ENCODE measurements at regions not wholly inside any gene's neighbourhood (a gene's known extent, or its start where the extent isn't known, plus 50 kb on each side); places are given as distances from the start of the nearest gene placed in this dataset.

DNA sequence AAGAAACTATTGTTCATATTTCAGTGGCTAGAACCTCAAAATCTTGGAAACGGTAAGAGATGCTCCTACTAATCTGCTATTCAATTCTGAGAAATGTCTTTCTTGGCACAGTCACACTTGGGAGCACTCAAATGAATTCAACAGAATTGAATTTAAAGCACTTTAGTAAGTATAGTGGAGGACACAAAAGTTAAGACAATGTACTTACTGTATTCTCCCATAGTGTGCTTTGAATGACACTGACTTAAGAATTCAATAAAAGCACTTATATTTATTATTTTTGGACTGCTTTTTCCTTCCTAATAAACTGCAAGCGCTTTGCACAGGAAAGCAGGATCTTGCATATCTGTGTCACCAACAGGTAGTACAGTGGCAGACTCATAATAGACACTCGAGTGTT is 156.1 kb upstream of the RIMS1 start:
- Histone ChIP-seq H4K20me1 (ENCODE audit: insufficient read depth, low read length) (no peaks in the 10 kb centered on the region), H3K27me3 (replicated peaks; ENCODE audit: insufficient read depth, low read length) (no peaks in the 10 kb centered on the region), H3K4me2 (ENCODE audit: low read depth, low read length) (no peak overlapping the region), H3K9me3 (replicated peaks; ENCODE audit: insufficient read depth, low read length) (no peaks in the 10 kb centered on the region), H3F3A (ENCODE audit: insufficient read depth, low read length) (no peaks in the 10 kb centered on the region), H3K9ac (ENCODE audit: low read length) (no peak overlapping the region), H3K27ac (ENCODE audit: low read length) (no peak overlapping the region), H3K79me2 (ENCODE audit: low read length) (no peaks in the 10 kb centered on the region), H3K4me3 (ENCODE audit: low read length) (no peak overlapping the region), H3K36me3 (replicated peaks; ENCODE audit: insufficient read depth, low read length) (no peaks in the 10 kb centered on the region), H3K4me1 (ENCODE audit: low read length) (no peaks in the 10 kb centered on the region), H3K9me2 (replicated peaks; ENCODE audit: insufficient read depth, low read length) (no peaks in the 10 kb centered on the region), H2AFZ (ENCODE audit: low read length) (no peak overlapping the region)
- TF ChIP-seq, protein P1, sequence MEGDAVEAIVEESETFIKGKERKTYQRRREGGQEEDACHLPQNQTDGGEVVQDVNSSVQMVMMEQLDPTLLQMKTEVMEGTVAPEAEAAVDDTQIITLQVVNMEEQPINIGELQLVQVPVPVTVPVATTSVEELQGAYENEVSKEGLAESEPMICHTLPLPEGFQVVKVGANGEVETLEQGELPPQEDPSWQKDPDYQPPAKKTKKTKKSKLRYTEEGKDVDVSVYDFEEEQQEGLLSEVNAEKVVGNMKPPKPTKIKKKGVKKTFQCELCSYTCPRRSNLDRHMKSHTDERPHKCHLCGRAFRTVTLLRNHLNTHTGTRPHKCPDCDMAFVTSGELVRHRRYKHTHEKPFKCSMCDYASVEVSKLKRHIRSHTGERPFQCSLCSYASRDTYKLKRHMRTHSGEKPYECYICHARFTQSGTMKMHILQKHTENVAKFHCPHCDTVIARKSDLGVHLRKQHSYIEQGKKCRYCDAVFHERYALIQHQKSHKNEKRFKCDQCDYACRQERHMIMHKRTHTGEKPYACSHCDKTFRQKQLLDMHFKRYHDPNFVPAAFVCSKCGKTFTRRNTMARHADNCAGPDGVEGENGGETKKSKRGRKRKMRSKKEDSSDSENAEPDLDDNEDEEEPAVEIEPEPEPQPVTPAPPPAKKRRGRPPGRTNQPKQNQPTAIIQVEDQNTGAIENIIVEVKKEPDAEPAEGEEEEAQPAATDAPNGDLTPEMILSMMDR (IDR thresholded peaks at IDR 0.05; ENCODE audit: low read length): no peak
- TF ChIP-seq EZH2phosphoT487 (IDR thresholded peaks at IDR 0.05; ENCODE audit: low read length) (no peak), EZH2 (optimal IDR thresholded peaks at IDR 0.05; ENCODE audit: low read depth, low read length) (no peak)
- DNase-seq: no peak

- Histone ChIP-seq H3K9me3 (replicated peaks; ENCODE audit: insufficient read depth, low read length) (no peaks in the 10 kb centered on the region), H3K9me2 (replicated peaks; ENCODE audit: insufficient read depth, low read length) (no peaks in the 10 kb centered on the region), H3K4me3 (ENCODE audit: low read length) (no peak overlapping the region), H3K27me3 (replicated peaks; ENCODE audit: insufficient read depth, low read length) (no peaks in the 10 kb centered on the region), H3K4me1 (ENCODE audit: low read length) (no peaks in the 10 kb centered on the region), H4K20me1 (ENCODE audit: insufficient read depth, low read length) (no peaks in the 10 kb centered on the region), H3K36me3 (replicated peaks; ENCODE audit: insufficient read depth, low read length) (no peaks in the 10 kb centered on the region), H3K4me2 (ENCODE audit: low read depth, low read length) (no peak overlapping the region), H3K27ac (ENCODE audit: low read length) (no peak overlapping the region), H3F3A (ENCODE audit: insufficient read depth, low read length) (no peaks in the 10 kb centered on the region), H3K9ac (ENCODE audit: low read length) (no peak overlapping the region), H2AFZ (ENCODE audit: low read length) (no peak overlapping the region), H3K79me2 (ENCODE audit: low read length) (no peaks in the 10 kb centered on the region)
- DNase-seq: no peak
- no peak for TF ChIP-seq EZH2phosphoT487 (IDR thresholded peaks at IDR 0.05; ENCODE audit: low read length)
- TF ChIP-seq, protein P1 (IDR thresholded peaks at IDR 0.05; ENCODE audit: low read length): no peak
- no peak for TF ChIP-seq EZH2 (optimal IDR thresholded peaks at IDR 0.05; ENCODE audit: low read depth, low read length)
Measured at GRCh38 chr6:71733970-71734899, 152.1 kb upstream of the RIMS1 start.

DNA sequence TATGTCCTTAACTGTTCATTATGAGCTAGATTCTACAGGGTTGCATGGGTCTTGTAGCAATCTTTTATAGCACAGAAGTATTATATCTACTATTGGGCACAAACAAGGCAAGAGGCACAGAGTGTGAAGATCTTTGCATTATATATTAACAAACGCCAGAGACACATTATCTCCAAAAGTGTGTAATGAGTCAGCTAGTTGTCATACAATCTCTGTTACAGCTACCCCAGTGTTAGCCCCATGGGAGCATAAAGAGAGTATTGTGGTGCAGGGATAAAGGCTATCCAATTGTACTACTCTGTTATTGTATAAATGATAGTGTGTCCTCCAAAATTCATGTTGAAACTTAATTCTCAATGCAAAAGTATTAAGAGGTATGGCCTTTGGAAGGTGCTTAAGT is 148.4 kb upstream of the RIMS1 start:
- Histone ChIP-seq H3K9me2 (replicated peaks; ENCODE audit: insufficient read depth, low read length) (no peaks in the 10 kb centered on the region), H2AFZ (ENCODE audit: low read length) (no peak overlapping the region), H3K4me1 (ENCODE audit: low read length) (no peaks in the 10 kb centered on the region), H3K27me3 (replicated peaks; ENCODE audit: insufficient read depth, low read length) (no peaks in the 10 kb centered on the region), H3K9ac (ENCODE audit: low read length) (no peak overlapping the region), H3K9me3 (replicated peaks; ENCODE audit: insufficient read depth, low read length) (no peaks in the 10 kb centered on the region), H4K20me1 (ENCODE audit: insufficient read depth, low read length) (no peaks in the 10 kb centered on the region), H3K4me2 (ENCODE audit: low read depth, low read length) (no peak overlapping the region), H3F3A (ENCODE audit: insufficient read depth, low read length) (no peaks in the 10 kb centered on the region), H3K36me3 (replicated peaks; ENCODE audit: insufficient read depth, low read length) (no peaks in the 10 kb centered on the region), H3K4me3 (ENCODE audit: low read length) (no peak overlapping the region), H3K27ac (ENCODE audit: low read length) (no peak overlapping the region), H3K79me2 (ENCODE audit: low read length) (no peaks in the 10 kb centered on the region)
- TF ChIP-seq, protein P1 (IDR thresholded peaks at IDR 0.05; ENCODE audit: low read length): no peak
- TF ChIP-seq EZH2 (optimal IDR thresholded peaks at IDR 0.05; ENCODE audit: low read depth, low read length) (no peak), EZH2phosphoT487 (IDR thresholded peaks at IDR 0.05; ENCODE audit: low read length) (no peak)
- no peak for DNase-seq

Measured in MM.1S (cell line).